ENCODE measurements at regions not wholly inside any gene's neighbourhood (a gene's known extent, or its start where the extent isn't known, plus 50 kb on each side); places are given as distances from the start of the nearest gene placed in this dataset.

DNA sequence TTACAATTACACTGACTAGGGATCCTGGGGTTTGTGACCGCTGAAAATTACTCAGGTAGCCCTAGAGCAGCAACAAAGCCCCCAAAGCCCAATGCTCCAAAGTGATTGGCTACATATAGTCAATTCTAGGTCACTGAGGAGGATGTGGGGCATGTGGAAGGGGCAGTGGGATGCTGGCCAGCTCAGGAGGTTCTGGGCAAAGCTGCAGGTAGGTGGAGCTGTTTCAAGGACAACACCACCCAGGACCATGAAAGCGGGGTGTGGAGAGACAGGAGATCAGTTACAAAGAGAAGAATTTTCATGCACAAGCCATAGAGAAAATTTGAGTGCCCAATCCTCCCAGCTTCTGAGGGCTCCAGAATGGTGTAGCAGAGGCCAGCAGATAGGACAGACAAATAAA, 75.0 kb upstream of the CCDC85A start:
- Histone ChIP-seq H3K56ac (ENCODE audit: extremely low read depth, insufficient read depth, low read length) (no peak overlapping the region), H2BK20ac (ENCODE audit: low read depth, low read length) (no peak overlapping the region), H4K5ac (ENCODE audit: low read depth, low read length) (no peak overlapping the region), H2BK120ac (ENCODE audit: low read depth, low read length) (no peak overlapping the region), H2AK5ac (ENCODE audit: low read depth, low read length) (no peak overlapping the region), H3K18ac (ENCODE audit: low read depth, low read length) (no peak overlapping the region), H3K4me3 (ENCODE audit: insufficient read depth, low read depth, low read length) (no peak overlapping the region), H3K4me1 (ENCODE audit: control insufficient read depth, insufficient read depth, low read length) (no peaks in the 10 kb centered on the region), H3K9me3 (ENCODE audit: control insufficient read depth, insufficient read depth, low read length) (no peaks in the 10 kb centered on the region), H3K4me2 (ENCODE audit: low read depth, low read length) (no peak overlapping the region), H2AK9ac (replicated peaks; ENCODE audit: low read depth, low read length, poor library complexity) (no peak overlapping the region), H2BK5ac (ENCODE audit: low read depth, low read length, poor library complexity, severe bottlenecking) (no peak overlapping the region), H3K27ac (ENCODE audit: insufficient read depth, low read length) (no peak overlapping the region), H4K8ac (ENCODE audit: low read depth in 2 of 2, low read length in 2 of 2) (no peak overlapping the region), H3K4ac (ENCODE audit: low read depth, low read length) (no peak overlapping the region), H3K9me1 (ENCODE audit: insufficient read depth, low read length) (no peaks in the 10 kb centered on the region), H3K79me1 (ENCODE audit: low read depth in 1 of 2, low read length in 2 of 2) (no peaks in the 10 kb centered on the region), H3K14ac (replicated peaks; ENCODE audit: low read depth, low read length) (no peak overlapping the region), H2BK15ac (ENCODE audit: low read depth, low read length) (no peak overlapping the region), H3K36me3 (ENCODE audit: control insufficient read depth, insufficient read depth, low read length) (no peaks in the 10 kb centered on the region), H3K9ac (ENCODE audit: low read depth, low read length) (no peak overlapping the region), H4K20me1 (ENCODE audit: insufficient read depth, low read length) (no peaks in the 10 kb centered on the region), H3K23ac (ENCODE audit: low read depth, low read length) (no peak overlapping the region), H3K27me3 (ENCODE audit: control insufficient read depth, insufficient read depth, low read length) (no peaks in the 10 kb centered on the region), H2AFZ (replicated peaks; ENCODE audit: low read length, poor library complexity) (no peak overlapping the region), H4K91ac (ENCODE audit: insufficient read depth, low read depth, low read length) (no peak overlapping the region)
- no peak for ATAC-seq (ENCODE audit: low read depth)
- dilution Hi-C loops (cut with HindIII; ENCODE audit: low sequenced_read_pairs, unreplicated experiment) (no loop called here), intact Hi-C loops (cut with micrococcal nuclease) (no loop called here), in situ Hi-C loops (cut with MboI; ENCODE audit: low sequenced_read_pairs) (no loop called here)
- no peak for DNase-seq
- CTCF ChIA-PET, result interaction anchor here (1.3 kb wide), 1 partner anchor 18 kb away, joined by 5 read pairs; no protein-coding TSS in a partner anchor
- no peak for TF ChIP-seq MAFK (IDR thresholded peaks at IDR 0.05; ENCODE audit: low read depth, low read length)
- TF ChIP-seq POLR2A (IDR thresholded peaks at IDR 0.05; ENCODE audit: low read depth, low read length), result no peak
- no peak for TF ChIP-seq RAD21 (IDR thresholded peaks at IDR 0.05; ENCODE audit: low read length)
- TF ChIP-seq NFE2L2 (IDR thresholded peaks at IDR 0.05; ENCODE audit: low read depth, low read length), result no peak
- no peak for TF ChIP-seq BHLHE40 (IDR thresholded peaks at IDR 0.05; ENCODE audit: low read depth, low read length)
- TF ChIP-seq RFX5 (IDR thresholded peaks at IDR 0.05; ENCODE audit: low read depth, low read length), result no peak
- TF ChIP-seq MXI1 (IDR thresholded peaks at IDR 0.05; ENCODE audit: borderline replicate concordance, low read depth, low read length), result no peak
- TF ChIP-seq, protein P1, sequence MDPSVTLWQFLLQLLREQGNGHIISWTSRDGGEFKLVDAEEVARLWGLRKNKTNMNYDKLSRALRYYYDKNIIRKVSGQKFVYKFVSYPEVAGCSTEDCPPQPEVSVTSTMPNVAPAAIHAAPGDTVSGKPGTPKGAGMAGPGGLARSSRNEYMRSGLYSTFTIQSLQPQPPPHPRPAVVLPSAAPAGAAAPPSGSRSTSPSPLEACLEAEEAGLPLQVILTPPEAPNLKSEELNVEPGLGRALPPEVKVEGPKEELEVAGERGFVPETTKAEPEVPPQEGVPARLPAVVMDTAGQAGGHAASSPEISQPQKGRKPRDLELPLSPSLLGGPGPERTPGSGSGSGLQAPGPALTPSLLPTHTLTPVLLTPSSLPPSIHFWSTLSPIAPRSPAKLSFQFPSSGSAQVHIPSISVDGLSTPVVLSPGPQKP (IDR thresholded peaks at IDR 0.05; ENCODE audit: borderline replicate concordance, low read depth, low read length), result no peak
- WGBS, 2 experiments (ENCODE audit: extremely low coverage in 2 of 2, insufficient read length in 1 of 2), result no CpG with 5 or more reads among the region's 2 CpGs
- POLR2A ChIA-PET (ENCODE audit: unreplicated experiment), result no interaction called here
- BruUV-seq (replicated peaks), result no TSS peak

All from IMR-90 (cell line).